Dendritic cell treated with granulocyte-macrophage colony-stimulating factor and Interleukin-4, amounts not matched to agents 40 ng/mL and 50 ng/mL, for 4 days (primary cell): ENCODE measurements at regions not wholly inside any gene's neighbourhood (a gene's known extent, or its start where the extent isn't known, plus 50 kb on each side); places are given as distances from the start of the nearest gene placed in this dataset.

ENCODE experiments used
- H3K27ac Mint-ChIP-seq: one replicate; pipeline ENCODE4 v1.8.0; 2022; ENCODE audit warnings: mild to moderate bottlenecking, mixed read lengths
- H3K27me3 Mint-ChIP-seq: one replicate; pipeline ENCODE4 v1.8.0; 2022; ENCODE audit warnings: mild to moderate bottlenecking, mixed read lengths
- H3K36me3 Mint-ChIP-seq: one replicate; pipeline ENCODE4 v1.8.0; 2022; ENCODE audit warnings: low read depth, mixed read lengths
- H3K4me1 Mint-ChIP-seq: one replicate; pipeline ENCODE4 v1.8.0; 2022; ENCODE audit warnings: low read depth, mixed read lengths
- H3K4me3 Mint-ChIP-seq: one replicate; pipeline ENCODE4 v1.8.0; 2022; ENCODE audit warnings: mild to moderate bottlenecking, moderate library complexity, mixed read lengths
- H3K9me3 Mint-ChIP-seq: one replicate; pipeline ENCODE4 v1.8.0; 2022; ENCODE audit warnings: mixed read lengths
- intact Hi-C: fragments of 100-400 bp; cut with micrococcal nuclease; formaldehyde crosslinking; loops from one replicate; pipeline ENCODE4 v1.15.0; 2022

- Mint-ChIP-seq H3K4me1 (peaks cover 31% of the 10 kb centered on the region), H3K9me3 (peaks cover 8% of the 10 kb centered on the region), H3K36me3 (no peaks in the 10 kb centered on the region), H3K27me3 (no peaks in the 10 kb centered on the region), H3K4me3 (no peak overlapping the region), H3K27ac (no peak overlapping the region)
- intact Hi-C loops = no loop called here
Measured at GRCh38 chr6:149203509-149203908, 114.0 kb upstream of the TAB2 start.

DNA sequence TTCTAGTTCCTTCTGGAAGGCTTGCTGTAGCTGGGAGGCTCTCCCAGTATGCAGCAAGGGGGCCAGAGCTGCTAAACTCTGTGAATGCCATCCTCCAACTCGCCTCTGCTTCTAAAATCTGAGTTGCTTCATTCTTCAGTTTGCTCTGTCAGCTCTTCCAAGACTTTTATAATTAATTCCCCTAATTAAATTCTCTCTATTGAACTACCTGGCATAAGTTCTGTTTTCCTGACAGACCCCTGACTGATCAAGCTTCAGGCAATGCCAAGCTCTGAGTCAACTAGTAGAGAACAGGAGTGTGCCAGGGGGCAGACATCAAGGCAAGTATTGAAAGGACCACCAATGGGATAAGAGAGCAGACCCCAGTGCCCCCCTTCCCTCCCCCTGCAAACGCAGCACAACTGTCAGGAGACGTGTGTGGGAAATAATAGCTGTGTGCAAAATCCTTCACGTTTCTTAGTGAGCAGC lies 109.3 kb upstream of the TAB2 start:
- intact Hi-C loops = no loop called here
- Mint-ChIP-seq H3K9me3 (no peaks in the 10 kb centered on the region), H3K36me3 (no peaks in the 10 kb centered on the region), H3K4me1 (peaks cover 23% of the 10 kb centered on the region), H3K4me3 (no peak overlapping the region), H3K27ac (no peak overlapping the region), H3K27me3 (no peaks in the 10 kb centered on the region)

GRCh38 chr6:149209871-149210775 lies 107.4 kb upstream of the TAB2 start:
- Mint-ChIP-seq H3K4me1 (peaks cover 19% of the 10 kb centered on the region), H3K4me3 (no peak overlapping the region), H3K27ac (peak overlapping the region; percentile 75), H3K36me3 (no peaks in the 10 kb centered on the region), H3K9me3 (no peaks in the 10 kb centered on the region), H3K27me3 (no peaks in the 10 kb centered on the region)
- intact Hi-C loops = loop anchor here (10.0 kb wide), 1 partner anchor 65 kb away; no protein-coding TSS in a partner anchor

GRCh38 chr6:149211046-149211571 lies 106.4 kb upstream of the TAB2 start:
- Mint-ChIP-seq H3K27ac (peak overlapping the region; percentile 75), H3K9me3 (no peaks in the 10 kb centered on the region), H3K27me3 (no peaks in the 10 kb centered on the region), H3K4me3 (no peak overlapping the region), H3K36me3 (no peaks in the 10 kb centered on the region), H3K4me1 (peaks cover 19% of the 10 kb centered on the region)
- intact Hi-C loops = loop anchor here (10.0 kb wide), 1 partner anchor 64 kb away; no protein-coding TSS in a partner anchor

DNA sequence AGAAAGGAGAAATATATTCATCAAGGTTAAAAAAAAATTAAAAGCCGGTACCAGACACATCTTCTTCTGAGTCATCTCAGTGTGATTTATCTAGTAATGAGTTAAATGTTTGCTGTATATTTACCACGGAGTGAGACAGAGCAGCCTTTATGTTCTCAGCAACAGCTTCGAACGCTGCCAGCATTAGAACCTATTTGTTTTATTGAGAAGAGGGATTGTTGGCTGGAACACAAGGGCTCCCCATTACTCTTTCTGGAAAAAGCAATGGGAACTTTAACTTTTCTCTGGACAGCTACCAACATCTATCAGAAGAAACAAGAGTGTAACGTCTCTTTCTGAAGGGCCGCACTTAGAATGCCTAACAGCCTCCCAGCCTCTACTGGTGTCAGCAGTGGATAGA lies 105.3 kb upstream of the TAB2 start:
- no peak overlapping the region for H3K27ac Mint-ChIP-seq
- no peaks in the 10 kb centered on the region for H3K27me3 Mint-ChIP-seq
- no peaks in the 10 kb centered on the region for H3K36me3 Mint-ChIP-seq
- H3K4me1 Mint-ChIP-seq = peaks cover 19% of the 10 kb centered on the region
- intact Hi-C loops = loop anchor here (10.0 kb wide), 1 partner anchor 63 kb away; no protein-coding TSS in a partner anchor
- no peak overlapping the region for H3K4me3 Mint-ChIP-seq
- no peaks in the 10 kb centered on the region for H3K9me3 Mint-ChIP-seq

- Mint-ChIP-seq H3K27me3 (no peaks in the 10 kb centered on the region), H3K27ac (no peak overlapping the region), H3K9me3 (no peaks in the 10 kb centered on the region), H3K4me1 (peaks cover 19% of the 10 kb centered on the region), H3K36me3 (no peaks in the 10 kb centered on the region), H3K4me3 (no peak overlapping the region)
- intact Hi-C loops = loop anchor here (10.0 kb wide), 1 partner anchor 62 kb away; no protein-coding TSS in a partner anchor
Measured at GRCh38 chr6:149212892-149213801, 104.4 kb upstream of the TAB2 start.

GRCh38 chr6:149213829-149214228 lies 103.7 kb upstream of the TAB2 start:
- intact Hi-C loops = loop anchor here (10.0 kb wide), 1 partner anchor 61 kb away; no protein-coding TSS in a partner anchor
- H3K9me3 Mint-ChIP-seq = no peaks in the 10 kb centered on the region

GRCh38 chr6:149216459-149216858 lies 101.1 kb upstream of the TAB2 start:
- Mint-ChIP-seq H3K36me3 (no peaks in the 10 kb centered on the region), H3K4me1 (peaks cover 7% of the 10 kb centered on the region), H3K4me3 (no peak overlapping the region), H3K27ac (peak overlapping the region; percentile 53), H3K9me3 (no peaks in the 10 kb centered on the region), H3K27me3 (no peaks in the 10 kb centered on the region)
- intact Hi-C loops = loop anchor here (10.0 kb wide), 1 partner anchor 58 kb away; no protein-coding TSS in a partner anchor

More at GRCh38 chr6:149213829-149214228, 103.7 kb upstream of the TAB2 start:
- H3K27ac Mint-ChIP-seq = no peak overlapping the region
- H3K27me3 Mint-ChIP-seq = no peaks in the 10 kb centered on the region
- no peak overlapping the region for H3K4me3 Mint-ChIP-seq
- H3K36me3 Mint-ChIP-seq = no peaks in the 10 kb centered on the region
- peaks cover 26% of the 10 kb centered on the region for H3K4me1 Mint-ChIP-seq

- Mint-ChIP-seq H3K9me3 (no peaks in the 10 kb centered on the region), H3K27me3 (no peaks in the 10 kb centered on the region), H3K4me3 (no peak overlapping the region), H3K27ac (no peak overlapping the region), H3K4me1 (peaks cover 7% of the 10 kb centered on the region), H3K36me3 (no peaks in the 10 kb centered on the region)
- intact Hi-C loops = loop anchor here (10.0 kb wide), 1 partner anchor 57 kb away; no protein-coding TSS in a partner anchor
Measured at GRCh38 chr6:149217466-149217888, 100.0 kb upstream of the TAB2 start.

- Mint-ChIP-seq H3K27ac (no peak overlapping the region), H3K4me1 (peaks cover 7% of the 10 kb centered on the region), H3K36me3 (no peaks in the 10 kb centered on the region), H3K9me3 (no peaks in the 10 kb centered on the region), H3K4me3 (no peak overlapping the region), H3K27me3 (no peaks in the 10 kb centered on the region)
- intact Hi-C loops = loop anchor here (10.0 kb wide), 1 partner anchor 56 kb away; no protein-coding TSS in a partner anchor
Measured at GRCh38 chr6:149218471-149218870, 99.0 kb upstream of the TAB2 start.

DNA sequence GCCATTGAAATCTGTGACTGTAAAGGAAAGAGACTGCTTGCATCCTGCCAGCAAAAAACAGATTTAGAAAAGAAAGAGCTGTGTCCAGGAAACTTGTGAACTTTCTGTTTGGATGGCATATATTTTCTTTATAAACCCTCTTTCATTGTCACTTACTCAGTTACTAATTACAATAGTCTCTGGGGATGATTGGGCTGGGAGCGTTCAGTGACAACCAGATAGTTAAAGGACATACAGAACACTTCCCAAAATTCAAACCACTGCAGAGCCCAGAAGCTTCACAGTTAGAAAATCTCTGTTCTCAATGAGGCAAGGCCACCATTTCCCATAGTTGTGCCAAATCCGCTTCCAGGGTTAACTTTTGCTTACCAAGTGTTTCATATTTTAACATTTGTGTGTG lies 98.6 kb upstream of the TAB2 start:
- no peak overlapping the region for H3K4me3 Mint-ChIP-seq
- no peak overlapping the region for H3K27ac Mint-ChIP-seq
- no peaks in the 10 kb centered on the region for H3K27me3 Mint-ChIP-seq
- H3K4me1 Mint-ChIP-seq = peaks cover 7% of the 10 kb centered on the region
- intact Hi-C loops = loop anchor here (10.0 kb wide), 1 partner anchor 56 kb away; no protein-coding TSS in a partner anchor
- no peaks in the 10 kb centered on the region for H3K36me3 Mint-ChIP-seq
- H3K9me3 Mint-ChIP-seq = no peaks in the 10 kb centered on the region

- intact Hi-C loops = no loop called here
- Mint-ChIP-seq H3K27ac (no peak overlapping the region), H3K36me3 (no peaks in the 10 kb centered on the region), H3K4me3 (no peak overlapping the region), H3K27me3 (no peaks in the 10 kb centered on the region), H3K9me3 (no peaks in the 10 kb centered on the region), H3K4me1 (peaks cover 7% of the 10 kb centered on the region)
Measured at GRCh38 chr6:149220882-149221773, 96.4 kb upstream of the TAB2 start.

DNA sequence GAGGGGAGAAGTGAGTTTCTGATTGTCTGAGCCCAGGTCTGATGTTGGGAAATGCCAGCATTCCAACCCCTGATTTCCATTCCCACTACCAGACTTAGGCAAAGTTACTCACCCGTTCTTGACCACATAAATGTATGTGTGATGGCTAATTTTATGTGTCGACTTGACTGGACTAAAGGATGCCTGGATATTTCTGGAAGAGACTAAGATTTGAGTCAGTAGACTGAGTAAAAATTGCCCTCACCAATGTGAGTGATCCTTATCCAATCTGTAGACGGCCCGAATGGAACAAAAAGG lies 95.8 kb upstream of the TAB2 start:
- no peak overlapping the region for H3K27ac Mint-ChIP-seq
- no peak overlapping the region for H3K4me3 Mint-ChIP-seq
- H3K4me1 Mint-ChIP-seq = peaks cover 7% of the 10 kb centered on the region
- intact Hi-C loops = no loop called here
- H3K9me3 Mint-ChIP-seq = no peaks in the 10 kb centered on the region
- no peaks in the 10 kb centered on the region for H3K27me3 Mint-ChIP-seq
- H3K36me3 Mint-ChIP-seq = no peaks in the 10 kb centered on the region
